DND-41 (cell line): ENCODE measurements at regions not wholly inside any gene's neighbourhood (a gene's known extent, or its start where the extent isn't known, plus 50 kb on each side); places are given as distances from the start of the nearest gene placed in this dataset.

ENCODE experiments used
- ATAC-seq: fragments of 200-7000 bp; cut with Tn5 transposase; 3 replicates; pipeline ENCODE4 v1.9.1; 2021; ENCODE audit warnings: low read depth; ENCODE audit not compliant: insufficient read depth
- DNase-seq: peaks from one replicate; pipeline ENCODE4 v3.0.0-alpha.2; 2020
- H2AFZ ChIP-seq: 2 replicates; pipeline ENCODE4 v1.6.0; 2012; ENCODE audit warnings: low read depth, low read length
- H3K27ac ChIP-seq: 2 replicates; pipeline ENCODE4 v1.5.1; 2012; ENCODE audit warnings: low read length, inconsistent platforms
- H3K27me3 ChIP-seq: fragments of 200-600 bp; sonication (generic); 2 replicates; pipeline ENCODE4 v1.6.0; 2012; ENCODE audit warnings: low read length, mild to moderate bottlenecking, inconsistent platforms; ENCODE audit not compliant: insufficient read depth, poor library complexity
- H3K36me3 ChIP-seq: 2 replicates; pipeline ENCODE4 v1.5.1; 2012; ENCODE audit warnings: low read length, inconsistent platforms; ENCODE audit not compliant: insufficient read depth
- H3K4me1 ChIP-seq: 2 replicates; pipeline ENCODE4 v1.5.1; 2012; ENCODE audit warnings: mild to moderate bottlenecking, low read length; ENCODE audit not compliant: insufficient read depth
- H3K4me2 ChIP-seq: 2 replicates; pipeline ENCODE4 v1.6.0; 2012; ENCODE audit warnings: mild to moderate bottlenecking, moderate library complexity, low read length, inconsistent platforms; ENCODE audit not compliant: insufficient read depth
- H3K4me3 ChIP-seq, 2 experiments: fragments of 200-600 bp in 1 of 2; shearing (Covaris generic) in 1 of 2; 2 replicates each; pipeline ENCODE4 v1.5.1; 2012 to 2016; ENCODE audit warnings: inconsistent platforms in 2 of 2, low read length in 2 of 2, mild to moderate bottlenecking in 2 of 2, low read depth in 1 of 2, moderate library complexity in 1 of 2
- H3K79me2 ChIP-seq: 2 replicates; pipeline ENCODE4 v1.6.0; 2012; ENCODE audit warnings: low read length, inconsistent platforms; ENCODE audit not compliant: insufficient read depth
- H3K9ac ChIP-seq: 2 replicates; pipeline ENCODE4 v1.6.0; 2012; ENCODE audit warnings: low read depth, mild to moderate bottlenecking, inconsistent platforms, low read length, moderate library complexity
- H3K9me3 ChIP-seq: 2 replicates; pipeline ENCODE4 v1.5.1; 2012; ENCODE audit warnings: low read length, moderate library complexity, mild to moderate bottlenecking, inconsistent platforms; ENCODE audit not compliant: insufficient read depth, severe bottlenecking
- H4K20me1 ChIP-seq: 2 replicates; pipeline ENCODE4 v1.6.0; 2012; ENCODE audit warnings: low read length; ENCODE audit not compliant: insufficient read depth
- EZH2 ChIP-seq: IDR thresholded peaks from 3 replicates; pipeline ENCODE4 v1.6.1; 2012; ENCODE audit warnings: borderline replicate concordance, low read depth, mild to moderate bottlenecking, moderate library complexity, low read length, inconsistent platforms; ENCODE audit not compliant: severe bottlenecking
- TF ChIP-seq, protein P1 (sequence below): IDR thresholded peaks from 2 replicates; pipeline ENCODE4 v1.5.1; 2012; ENCODE audit warnings: borderline replicate concordance, low read length, moderate library complexity, mild to moderate bottlenecking; ENCODE audit not compliant: poor library complexity, severe bottlenecking; ENCODE audit errors: extremely low read depth

GRCh38 chr20:59382907-59383306 is 82.5 kb downstream of the EDN3 start:
- no peaks in the 10 kb centered on the region for H3K9me3 ChIP-seq
- peaks cover 8% of the 10 kb centered on the region for H4K20me1 ChIP-seq
- H3K36me3 ChIP-seq = no peaks in the 10 kb centered on the region
- no peak overlapping the region for H3K4me3 ChIP-seq
- ATAC-seq (no peak), DNase-seq (no peak)
- no peak overlapping the region for H3K9ac ChIP-seq
- H3K4me2 ChIP-seq = no peak overlapping the region
- peaks cover 8% of the 10 kb centered on the region for H3K27me3 ChIP-seq
- no peak overlapping the region for H2AFZ ChIP-seq
- no peak for TF ChIP-seq EZH2
- TF ChIP-seq, protein P1, sequence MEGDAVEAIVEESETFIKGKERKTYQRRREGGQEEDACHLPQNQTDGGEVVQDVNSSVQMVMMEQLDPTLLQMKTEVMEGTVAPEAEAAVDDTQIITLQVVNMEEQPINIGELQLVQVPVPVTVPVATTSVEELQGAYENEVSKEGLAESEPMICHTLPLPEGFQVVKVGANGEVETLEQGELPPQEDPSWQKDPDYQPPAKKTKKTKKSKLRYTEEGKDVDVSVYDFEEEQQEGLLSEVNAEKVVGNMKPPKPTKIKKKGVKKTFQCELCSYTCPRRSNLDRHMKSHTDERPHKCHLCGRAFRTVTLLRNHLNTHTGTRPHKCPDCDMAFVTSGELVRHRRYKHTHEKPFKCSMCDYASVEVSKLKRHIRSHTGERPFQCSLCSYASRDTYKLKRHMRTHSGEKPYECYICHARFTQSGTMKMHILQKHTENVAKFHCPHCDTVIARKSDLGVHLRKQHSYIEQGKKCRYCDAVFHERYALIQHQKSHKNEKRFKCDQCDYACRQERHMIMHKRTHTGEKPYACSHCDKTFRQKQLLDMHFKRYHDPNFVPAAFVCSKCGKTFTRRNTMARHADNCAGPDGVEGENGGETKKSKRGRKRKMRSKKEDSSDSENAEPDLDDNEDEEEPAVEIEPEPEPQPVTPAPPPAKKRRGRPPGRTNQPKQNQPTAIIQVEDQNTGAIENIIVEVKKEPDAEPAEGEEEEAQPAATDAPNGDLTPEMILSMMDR = no peak
- H3K27ac ChIP-seq = no peak overlapping the region
- H3K79me2 ChIP-seq = no peaks in the 10 kb centered on the region
- 0 out of 2 replicates have a peak, but pooled peaks cover 3% of the 10 kb centered on the region for H3K4me1 ChIP-seq

DNA sequence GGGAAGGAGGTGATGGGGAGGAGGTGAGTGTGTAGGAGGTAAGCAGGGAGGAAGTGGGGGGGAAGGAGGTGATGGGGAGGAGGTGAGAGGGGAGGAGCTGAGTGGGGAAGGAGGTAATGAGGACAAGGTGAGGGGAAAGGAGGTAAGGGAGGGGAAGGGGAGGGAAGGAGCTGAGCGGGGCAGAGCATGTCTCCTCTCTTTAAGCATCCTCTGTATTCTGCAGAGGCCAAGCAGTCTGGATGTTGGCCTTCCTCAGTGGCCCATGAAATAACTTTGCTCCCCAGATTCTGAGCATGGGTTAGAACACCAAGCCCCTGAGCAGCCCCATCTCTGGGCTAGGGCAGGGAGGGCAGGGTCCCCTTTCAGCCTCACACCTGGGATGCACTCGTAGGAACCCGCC is 84.6 kb downstream of the EDN3 start:
- Histone ChIP-seq H3K4me1 (0 out of 2 replicates have a peak, but pooled peaks cover 3% of the 10 kb centered on the region), H3K79me2 (no peaks in the 10 kb centered on the region), H2AFZ (no peak overlapping the region), H3K9ac (no peak overlapping the region), H3K4me2 (no peak overlapping the region), H3K36me3 (no peaks in the 10 kb centered on the region), H3K9me3 (no peaks in the 10 kb centered on the region), H3K4me3 (no peak overlapping the region), H3K27ac (no peak overlapping the region), H3K27me3 (peaks cover 8% of the 10 kb centered on the region), H4K20me1 (peaks cover 8% of the 10 kb centered on the region)
- DNase-seq = no peak
- TF ChIP-seq, protein P1 = no peak
- no peak for TF ChIP-seq EZH2
- no peak for ATAC-seq

- DNase-seq (peak; percentile 54), ATAC-seq (peak; percentile 94)
- no peaks in the 10 kb centered on the region for H3K9me3 ChIP-seq
- no peak overlapping the region for H3K9ac ChIP-seq
- no peaks in the 10 kb centered on the region for H3K36me3 ChIP-seq
- no peak for TF ChIP-seq EZH2
- TF ChIP-seq, protein P1 = peak; percentile 32
- H3K79me2 ChIP-seq = no peaks in the 10 kb centered on the region
- H3K4me3 ChIP-seq = no peak overlapping the region
- H3K27ac ChIP-seq = no peak overlapping the region
- no peak overlapping the region for H3K4me2 ChIP-seq
- peaks cover 8% of the 10 kb centered on the region for H4K20me1 ChIP-seq
- H2AFZ ChIP-seq = no peak overlapping the region
- H3K4me1 ChIP-seq = 0 out of 2 replicates have a peak, but pooled peaks cover 3% of the 10 kb centered on the region
- peaks cover 6% of the 10 kb centered on the region for H3K27me3 ChIP-seq
Measured at GRCh38 chr20:59385480-59385879, 85.1 kb downstream of the EDN3 start.

DNA sequence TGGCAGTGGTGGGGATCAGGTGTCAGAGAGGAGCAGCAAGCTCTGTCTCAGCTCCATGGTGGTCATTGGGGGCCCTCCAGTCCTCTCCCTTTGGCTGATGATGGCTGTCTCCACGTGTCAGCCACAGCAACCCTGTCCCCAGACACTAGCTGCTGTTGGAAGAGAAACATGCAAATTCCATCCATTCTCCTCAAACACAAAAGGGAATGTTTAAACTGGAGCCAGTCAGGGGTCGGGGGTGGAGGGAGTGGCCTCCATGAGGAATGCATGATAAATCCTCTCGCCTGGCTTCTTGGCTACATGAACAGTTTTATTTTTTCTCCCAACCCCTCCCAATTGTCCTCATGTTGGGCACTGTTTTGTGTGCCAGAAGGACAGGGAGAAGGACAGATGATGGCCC is 86.4 kb downstream of the EDN3 start:
- Histone ChIP-seq H3K4me1 (0 out of 2 replicates have a peak, but pooled peaks cover 3% of the 10 kb centered on the region), H3K9ac (no peak overlapping the region)

More for the DNA sequence above, 86.4 kb downstream of the EDN3 start:
- DNase-seq = no peak
- Histone ChIP-seq H3K9me3 (no peaks in the 10 kb centered on the region), H3K4me3 (no peak overlapping the region), H4K20me1 (peaks cover 8% of the 10 kb centered on the region), H3K27me3 (no peaks in the 10 kb centered on the region), H3K79me2 (no peaks in the 10 kb centered on the region), H3K4me2 (no peak overlapping the region), H3K27ac (no peak overlapping the region), H2AFZ (no peak overlapping the region), H3K36me3 (no peaks in the 10 kb centered on the region)
- no peak for ATAC-seq
- no peak for TF ChIP-seq EZH2
- TF ChIP-seq, protein P1 = no peak
